NCI-H524 (cell line): ENCODE measurements at regions not wholly inside any gene's neighbourhood (a gene's known extent, or its start where the extent isn't known, plus 50 kb on each side); places are given as distances from the start of the nearest gene placed in this dataset.

Source experiments
- DNase-seq, 2 experiments: peaks; one replicate each; lab custom pipeline; 2025; lab: John Stamatoyannopoulos, UW

GRCh38 chr6:45830441-45831139 is 185.1 kb downstream of the CLIC5 start:
- DNase-seq, result no peak

GRCh38 chr6:45829873-45830272 is 185.8 kb downstream of the CLIC5 start:
- DNase-seq, result no peak

GRCh38 chr6:45827952-45828530 is 187.6 kb downstream of the CLIC5 start:
- no peak for DNase-seq

DNA sequence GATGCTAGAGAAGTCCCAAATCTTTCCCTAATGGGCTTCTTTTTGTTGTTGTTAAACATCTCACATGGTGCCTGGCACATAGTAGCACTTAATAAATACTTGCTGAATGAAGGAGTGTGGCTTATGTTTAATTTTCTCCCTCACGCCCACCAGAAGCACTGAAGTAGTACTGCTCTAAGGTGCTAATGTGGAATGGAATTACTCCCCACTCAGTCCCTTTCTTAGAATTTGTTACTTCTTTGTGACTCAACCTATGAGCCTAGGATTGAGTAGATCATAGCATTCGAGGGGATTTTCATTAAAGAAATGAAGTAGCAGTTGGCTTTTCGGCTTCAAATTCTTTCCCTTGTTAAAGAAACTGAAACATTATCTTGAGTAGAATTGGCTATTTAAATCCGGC is 192.8 kb downstream of the CLIC5 start:
- no peak for DNase-seq

GRCh38 chr6:45822246-45822812 is 193.3 kb downstream of the CLIC5 start:
- no peak for DNase-seq

DNA sequence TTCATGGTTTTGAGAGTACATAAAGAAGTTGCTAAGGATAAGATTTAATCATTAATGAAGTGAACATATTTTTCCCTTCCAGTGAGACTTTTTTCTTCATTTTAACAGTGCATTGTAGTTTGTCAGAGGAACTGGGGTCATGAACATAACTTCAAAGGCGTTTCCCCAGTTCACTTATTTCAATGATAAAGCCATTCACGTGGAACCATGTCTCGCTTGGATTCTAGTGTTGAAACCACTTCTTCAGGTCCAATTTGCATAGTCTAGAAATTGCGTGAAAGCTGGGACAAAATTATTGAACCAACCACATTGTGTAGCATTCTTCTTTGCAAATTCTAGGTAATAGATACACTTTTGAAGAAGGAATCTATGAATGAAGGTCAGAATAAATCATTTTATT is 197.0 kb downstream of the CLIC5 start:
- no peak for DNase-seq

DNA sequence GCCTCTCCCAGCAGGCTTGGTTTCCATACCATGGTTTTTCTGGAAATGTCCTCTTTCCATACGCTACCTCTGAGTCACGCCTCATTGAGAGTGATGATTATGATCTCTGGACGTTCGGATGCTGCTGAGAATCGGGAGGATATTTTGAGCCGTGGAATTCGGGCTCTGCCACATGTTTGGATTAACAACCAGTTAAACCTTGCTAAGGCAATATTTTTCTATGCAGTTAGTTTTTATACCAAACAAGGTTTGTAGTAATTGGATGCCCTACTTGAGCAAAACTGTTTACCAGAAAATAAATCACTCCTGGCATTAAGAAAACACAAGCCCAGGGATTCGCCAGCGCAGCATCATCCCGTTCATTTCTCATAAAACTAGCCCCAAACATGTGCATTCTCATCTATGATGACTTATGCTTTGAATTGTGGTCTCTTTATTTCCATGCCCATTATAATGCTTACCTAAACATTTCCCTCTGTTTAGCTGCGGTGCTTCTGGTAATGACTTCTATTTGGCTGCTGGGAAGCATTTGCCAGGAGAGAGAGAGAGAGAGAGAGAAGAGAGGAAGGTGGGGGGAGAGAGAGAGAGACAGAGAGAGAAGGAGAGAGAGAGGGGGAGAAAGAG is 198.9 kb downstream of the CLIC5 start:
- no peak for DNase-seq

GRCh38 chr6:45815466-45816125 is 200.1 kb downstream of the CLIC5 start:
- no peak for DNase-seq

- no peak for DNase-seq
Observed at GRCh38 chr6:45814772-45815171, 200.9 kb downstream of the CLIC5 start.

- DNase-seq, result no peak
Observed at GRCh38 chr6:45813943-45814342, 201.7 kb downstream of the CLIC5 start.

GRCh38 chr6:45812922-45813321 is 202.7 kb downstream of the CLIC5 start:
- no peak for DNase-seq

- DNase-seq, result no peak
Observed at GRCh38 chr6:45808917-45809316, 206.7 kb downstream of the CLIC5 start.

- no peak for DNase-seq
Observed at GRCh38 chr6:45808042-45808645, 207.5 kb downstream of the CLIC5 start.

GRCh38 chr6:45807311-45808041 is 208.2 kb downstream of the CLIC5 start:
- DNase-seq, result no peak

DNA sequence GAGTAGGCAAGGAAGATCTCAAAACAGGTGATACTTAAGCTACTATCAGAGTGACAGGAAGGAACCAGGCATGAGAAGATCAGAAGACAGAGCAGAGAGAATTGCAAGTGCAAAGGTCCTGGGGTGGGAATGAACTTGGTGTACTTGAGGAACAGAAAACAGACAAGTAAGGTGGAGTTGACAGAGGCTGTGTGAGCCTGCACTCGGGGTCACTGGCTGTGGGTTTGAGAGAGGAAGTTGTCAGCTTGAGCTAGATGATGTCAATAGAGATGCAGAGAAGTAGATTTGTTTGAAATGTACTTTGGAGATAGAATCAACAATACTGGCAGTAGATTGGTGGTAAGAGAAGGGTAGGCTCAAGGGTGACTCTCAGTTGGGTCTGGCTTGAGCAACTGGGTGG is 209.5 kb downstream of the CLIC5 start:
- no peak for DNase-seq

DNA sequence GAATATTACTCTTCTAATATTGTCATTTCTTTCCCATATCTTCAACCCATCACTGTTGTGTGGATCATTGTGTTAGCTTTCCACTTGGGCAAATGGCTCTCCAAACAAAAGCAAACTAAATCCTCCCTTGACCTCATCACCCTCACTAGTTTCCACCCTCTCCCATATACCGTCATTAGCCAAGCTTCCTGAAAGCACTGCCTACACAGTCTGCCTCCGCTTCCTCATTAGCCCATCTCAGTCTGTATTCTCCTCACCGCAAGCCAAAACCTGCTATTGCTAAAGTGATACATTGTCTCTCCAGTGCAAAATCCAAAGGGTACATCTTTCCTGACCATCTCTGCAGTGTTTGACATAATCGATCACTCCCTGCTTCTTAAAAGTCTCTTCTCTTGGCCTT is 212.6 kb downstream of the CLIC5 start:
- no peak for DNase-seq

DNA sequence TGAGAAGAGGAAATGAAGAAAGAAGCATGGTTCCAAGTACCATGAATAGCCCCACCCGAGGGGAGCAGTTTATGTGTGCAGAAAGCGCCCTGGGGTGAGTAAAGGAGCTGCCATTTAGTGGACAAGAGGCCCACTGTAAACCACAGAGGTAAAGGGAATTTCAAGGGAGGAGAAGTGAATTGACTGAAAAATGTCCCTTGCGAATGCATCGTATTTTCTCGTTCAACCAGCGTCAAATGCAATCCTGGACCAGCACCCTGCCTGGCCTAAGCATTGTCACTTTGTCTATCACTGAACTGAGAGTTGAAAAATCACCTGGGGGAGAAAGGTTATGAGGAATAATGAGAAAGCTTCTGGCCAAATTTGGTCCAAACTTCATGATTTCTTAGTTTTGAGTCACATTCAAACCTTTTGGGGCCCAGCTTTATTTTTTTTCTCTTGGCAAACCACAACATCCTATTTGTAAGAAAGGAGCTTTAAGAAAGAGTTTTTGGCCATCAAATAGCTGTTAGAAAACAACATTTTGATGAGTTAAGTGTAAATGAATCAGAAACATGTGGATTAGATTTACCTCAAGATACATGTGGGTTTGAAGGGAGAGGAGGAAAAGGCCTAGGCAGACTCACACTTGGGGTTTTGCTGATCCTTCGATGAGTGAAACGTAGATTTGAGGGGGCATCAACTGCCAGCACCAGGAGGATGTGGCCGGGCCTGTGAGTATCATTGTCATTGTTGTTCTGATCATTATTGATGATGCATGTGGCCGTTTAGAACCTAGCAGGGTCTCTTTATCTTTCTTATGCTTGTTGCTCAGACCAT is 214.0 kb downstream of the CLIC5 start:
- DNase-seq, result no peak

DNA sequence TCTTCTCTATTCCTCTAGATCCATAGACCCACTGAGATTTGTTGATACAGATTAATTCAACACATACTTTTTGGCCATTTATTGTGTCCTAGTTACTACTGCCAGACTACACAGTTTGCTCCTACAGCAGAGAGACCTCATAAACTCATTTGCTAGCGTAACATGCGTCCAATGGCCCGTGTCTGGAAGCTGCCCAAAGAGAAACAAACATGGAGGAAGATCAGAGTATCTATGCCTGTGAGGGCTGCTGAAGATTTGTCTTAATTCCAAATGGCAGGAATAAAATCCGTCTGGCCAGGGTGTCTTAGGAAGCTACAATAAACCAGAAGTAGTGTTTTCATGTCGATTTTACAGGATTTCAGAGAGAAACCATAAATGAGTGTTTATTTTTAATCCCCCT is 214.7 kb downstream of the CLIC5 start:
- DNase-seq, result no peak

GRCh38 chr6:45795678-45796077 is 220.0 kb downstream of the CLIC5 start:
- peak in 1 of 2 experiments; percentile 51 for DNase-seq

DNA sequence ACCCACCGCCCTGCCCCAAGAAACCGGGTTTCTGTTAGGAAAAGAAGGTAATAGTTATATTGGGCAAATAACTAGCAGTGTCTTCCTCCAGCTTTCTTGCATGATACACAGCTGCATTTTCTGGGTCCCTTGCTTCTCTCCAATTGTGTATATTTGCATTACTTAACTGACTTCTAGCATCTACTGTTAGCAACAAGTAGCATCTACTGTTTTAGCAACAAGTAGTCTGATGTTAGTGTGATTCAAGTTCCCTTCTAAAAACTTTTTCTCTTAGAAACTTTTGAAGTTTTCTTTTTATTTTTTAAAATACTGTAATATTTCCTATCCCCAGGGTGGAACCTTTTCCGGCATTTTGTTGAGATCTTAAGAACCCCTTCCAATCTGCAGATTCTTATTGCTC is 221.2 kb downstream of the CLIC5 start:
- no peak for DNase-seq
